Naive thymus-derived CD4-positive, alpha-beta T cell (primary cell): ENCODE measurements at regions not wholly inside any gene's neighbourhood (a gene's known extent, or its start where the extent isn't known, plus 50 kb on each side); places are given as distances from the start of the nearest gene placed in this dataset.

Source experiments
- ATAC-seq: fragments of 150-1000 bp; cut with Tn5 transposase; 2 replicates; pipeline ENCODE4 v1.10.0; 2021; ENCODE audit warnings: mild to moderate bottlenecking, moderate library complexity
- CTCF ChIA-PET: fragments of 350-600 bp; sonication (Branson Sonifier 250); formaldehyde crosslinking; loops from one replicate; lab custom pipeline; 2021; ENCODE audit warnings: antibody characterized with exemption; lab: Charles Lee
- POLR2A ChIA-PET: fragments of 350-600 bp; sonication (Branson Sonifier 250); formaldehyde crosslinking; loops from one replicate; lab custom pipeline; 2021; ENCODE audit warnings: antibody characterized with exemption, inconsistent platforms; lab: Charles Lee
- DNase-seq, 9 donors: peaks; one replicate each; pipeline versions ENCODE4 v3.0.0 to v3.0.0-alpha.2; 2020 to 2022; ENCODE audit warnings: mixed read lengths in 1 of 9
- H3K27ac ChIP-seq: one replicate; pipeline ENCODE4 v1.7.0; 2013; ENCODE audit warnings: mild to moderate bottlenecking, low read depth, low read length, moderate library complexity
- H3K27me3 ChIP-seq, 2 donors: one replicate each; pipeline ENCODE4 v1.7.0; 2013; ENCODE audit warnings: low read length in 2 of 2, mild to moderate bottlenecking in 2 of 2, moderate library complexity in 2 of 2; ENCODE audit not compliant: control insufficient read depth in 2 of 2, insufficient read depth in 2 of 2
- H3K36me3 ChIP-seq, 3 experiments: 1 replicate in 2 of 3; 2 replicates in 1 of 3; pipeline ENCODE4 v1.7.0; 2013; ENCODE audit warnings: low read length in 3 of 3, mild to moderate bottlenecking in 3 of 3, moderate library complexity in 1 of 3; ENCODE audit not compliant: insufficient read depth in 3 of 3, control insufficient read depth in 2 of 3
- H3K4me1 ChIP-seq, 2 donors: one replicate each; pipeline ENCODE4 v1.7.0; 2013; ENCODE audit warnings: low read length in 2 of 2, mild to moderate bottlenecking in 2 of 2, moderate library complexity in 1 of 2; ENCODE audit not compliant: control insufficient read depth in 2 of 2, insufficient read depth in 2 of 2
- H3K4me3 ChIP-seq: 2 replicates; pipeline ENCODE4 v1.7.0; 2013; ENCODE audit warnings: mild to moderate bottlenecking, low read length
- H3K9me3 ChIP-seq, 3 experiments: 1 replicate in 2 of 3; 2 replicates in 1 of 3; pipeline ENCODE4 v1.7.0; 2013; ENCODE audit warnings: low read length in 3 of 3; ENCODE audit not compliant: control insufficient read depth in 2 of 3
- H3K27ac Mint-ChIP-seq, 9 donors: one replicate each; pipeline ENCODE4 v1.8.0; 2020 to 2022; ENCODE audit warnings: mixed read lengths in 9 of 9, mild to moderate bottlenecking in 8 of 9, moderate library complexity in 5 of 9, inconsistent platforms in 2 of 9
- H3K27me3 Mint-ChIP-seq, 5 donors: one replicate each; pipeline ENCODE4 v1.8.0; 2021 to 2022; ENCODE audit warnings: mixed read lengths in 5 of 5, mild to moderate bottlenecking in 1 of 5
- H3K36me3 Mint-ChIP-seq, 5 donors: one replicate each; pipeline ENCODE4 v1.8.0; 2020 to 2022; ENCODE audit warnings: mixed read lengths in 5 of 5, mild to moderate bottlenecking in 3 of 5, inconsistent platforms in 1 of 5
- H3K4me1 Mint-ChIP-seq, 7 donors: one replicate each; pipeline ENCODE4 v1.8.0; 2020 to 2022; ENCODE audit warnings: mixed read lengths in 7 of 7, mild to moderate bottlenecking in 3 of 7, inconsistent platforms in 1 of 7
- H3K4me3 Mint-ChIP-seq, 10 donors: one replicate each; pipeline ENCODE4 v1.8.0; 2020 to 2022; ENCODE audit warnings: mild to moderate bottlenecking in 10 of 10, mixed read lengths in 10 of 10, moderate library complexity in 6 of 10, inconsistent platforms in 2 of 10
- H3K9me3 Mint-ChIP-seq, 11 donors: one replicate each; pipeline ENCODE4 v1.8.0; 2020 to 2022; ENCODE audit warnings: mixed read lengths in 11 of 11, mild to moderate bottlenecking in 4 of 11, inconsistent platforms in 1 of 11, moderate library complexity in 1 of 11
- intact Hi-C, 2 donors: fragments of 100-400 bp; cut with micrococcal nuclease; formaldehyde crosslinking; loops; one replicate each; pipeline ENCODE4 v1.15.1; 2023

DNA sequence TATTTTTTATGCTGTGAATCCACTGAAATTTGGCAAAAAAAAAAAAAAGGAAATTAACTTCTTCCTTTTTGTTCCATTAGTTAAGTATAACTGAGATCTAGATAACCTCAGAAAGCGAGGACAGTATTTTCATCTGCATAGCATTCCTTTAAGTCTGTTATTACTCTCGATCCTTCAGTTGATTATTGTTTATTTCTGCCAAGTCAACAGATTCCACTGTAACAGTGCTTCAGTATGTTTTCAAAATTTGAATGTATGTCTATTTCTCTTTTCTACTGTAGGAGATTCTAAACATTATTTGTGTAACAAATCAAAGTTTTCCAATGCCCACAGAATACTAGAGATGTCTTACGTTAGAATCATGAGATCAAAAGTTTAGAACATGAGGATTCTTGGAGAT is 133.1 kb upstream of the RGPD4 start:
- Histone ChIP-seq H3K4me1 (no peaks in the 10 kb centered on the region), H3K9me3 (no peaks in the 10 kb centered on the region), H3K36me3 (no peaks in the 10 kb centered on the region), H3K27me3 (no peaks in the 10 kb centered on the region), H3K4me3 (no peak overlapping the region), H3K27ac (no peak overlapping the region)
- intact Hi-C loops: no loop called here
- ATAC-seq (no peak), DNase-seq (no peak)
- H3K4me1 Mint-ChIP-seq: peaks cover 0 to 1% (median 0%) of the 10 kb centered on the region in 7 donors
- ChIA-PET CTCF (no interaction called here), POLR2A (no interaction called here)
- H3K4me3 Mint-ChIP-seq: no peak overlapping the region
- peaks cover 0 to 5% (median 0%) of the 10 kb centered on the region in 11 donors for H3K9me3 Mint-ChIP-seq
- no peak overlapping the region for H3K27ac Mint-ChIP-seq
- no peaks in the 10 kb centered on the region for H3K27me3 Mint-ChIP-seq
- H3K36me3 Mint-ChIP-seq: no peaks in the 10 kb centered on the region

GRCh38 chr2:107694667-107695066 is 132.0 kb upstream of the RGPD4 start:
- H3K4me1 Mint-ChIP-seq: peaks cover 0 to 1% (median 0%) of the 10 kb centered on the region in 7 donors

GRCh38 chr2:107697385-107697784 is 129.3 kb upstream of the RGPD4 start:
- peaks cover 0 to 1% (median 0%) of the 10 kb centered on the region in 7 donors for H3K4me1 Mint-ChIP-seq

More at GRCh38 chr2:107694667-107695066, 132.0 kb upstream of the RGPD4 start:
- no peaks in the 10 kb centered on the region for H3K9me3 ChIP-seq
- H3K36me3 Mint-ChIP-seq: no peaks in the 10 kb centered on the region
- H3K36me3 ChIP-seq: no peaks in the 10 kb centered on the region
- H3K4me3 ChIP-seq: no peak overlapping the region
- POLR2A ChIA-PET: no interaction called here
- H3K27me3 Mint-ChIP-seq: peaks cover 0 to 3% (median 0%) of the 10 kb centered on the region in 5 donors
- no peak overlapping the region for H3K4me3 Mint-ChIP-seq
- H3K9me3 Mint-ChIP-seq: peaks cover 0 to 5% (median 0%) of the 10 kb centered on the region in 11 donors
- DNase-seq: no peak
- H3K27me3 ChIP-seq: no peaks in the 10 kb centered on the region
- no peak for ATAC-seq
- H3K27ac Mint-ChIP-seq: no peak overlapping the region
- CTCF ChIA-PET: no interaction called here
- H3K27ac ChIP-seq: no peak overlapping the region
- intact Hi-C loops: no loop called here
- H3K4me1 ChIP-seq: no peaks in the 10 kb centered on the region

DNA sequence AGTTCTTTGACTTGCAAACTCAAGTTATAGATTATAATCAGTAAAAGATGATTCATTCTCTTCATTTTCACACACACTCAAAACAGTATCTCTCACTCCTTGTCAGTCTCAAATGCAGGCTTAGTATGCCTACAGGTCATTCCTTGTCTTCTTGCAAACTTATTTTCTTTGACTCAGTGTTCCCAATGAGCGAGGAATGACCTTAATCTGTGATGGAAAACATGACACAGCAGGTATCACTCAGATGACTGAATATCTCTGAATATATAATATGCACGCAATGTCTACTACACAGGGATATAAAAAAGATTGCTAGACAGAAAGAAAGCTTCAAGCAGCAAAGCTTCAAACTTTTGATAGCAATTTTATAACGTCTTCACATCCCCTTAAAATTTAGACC is 127.8 kb upstream of the RGPD4 start:
- Histone ChIP-seq H3K27me3 (no peaks in the 10 kb centered on the region), H3K4me3 (no peak overlapping the region), H3K9me3 (no peaks in the 10 kb centered on the region), H3K27ac (no peak overlapping the region), H3K36me3 (no peaks in the 10 kb centered on the region), H3K4me1 (no peaks in the 10 kb centered on the region)
- H3K4me1 Mint-ChIP-seq: peaks cover 0 to 1% (median 0%) of the 10 kb centered on the region in 7 donors
- POLR2A ChIA-PET: no interaction called here
- ATAC-seq (no peak), DNase-seq (no peak)
- peaks cover 0 to 5% (median 0%) of the 10 kb centered on the region in 5 donors for H3K27me3 Mint-ChIP-seq
- H3K4me3 Mint-ChIP-seq: no peak overlapping the region
- peaks cover 0 to 5% (median 0%) of the 10 kb centered on the region in 11 donors for H3K9me3 Mint-ChIP-seq
- H3K36me3 Mint-ChIP-seq: no peaks in the 10 kb centered on the region
- no peak overlapping the region for H3K27ac Mint-ChIP-seq
- intact Hi-C loops: no loop called here
- CTCF ChIA-PET: no interaction called here

More at GRCh38 chr2:107697385-107697784, 129.3 kb upstream of the RGPD4 start:
- Mint-ChIP-seq H3K36me3 (no peaks in the 10 kb centered on the region), H3K27ac (no peak overlapping the region), H3K4me3 (no peak overlapping the region), H3K9me3 (peaks cover 0 to 5% (median 0%) of the 10 kb centered on the region in 11 donors), H3K27me3 (peaks cover 0 to 3% (median 0%) of the 10 kb centered on the region in 5 donors)
- Histone ChIP-seq H3K27me3 (no peaks in the 10 kb centered on the region), H3K4me3 (no peak overlapping the region), H3K36me3 (no peaks in the 10 kb centered on the region), H3K4me1 (no peaks in the 10 kb centered on the region), H3K27ac (no peak overlapping the region), H3K9me3 (no peaks in the 10 kb centered on the region)
- DNase-seq (no peak), ATAC-seq (no peak)
- intact Hi-C loops: no loop called here
- POLR2A ChIA-PET: no interaction called here
- CTCF ChIA-PET: no interaction called here

DNA sequence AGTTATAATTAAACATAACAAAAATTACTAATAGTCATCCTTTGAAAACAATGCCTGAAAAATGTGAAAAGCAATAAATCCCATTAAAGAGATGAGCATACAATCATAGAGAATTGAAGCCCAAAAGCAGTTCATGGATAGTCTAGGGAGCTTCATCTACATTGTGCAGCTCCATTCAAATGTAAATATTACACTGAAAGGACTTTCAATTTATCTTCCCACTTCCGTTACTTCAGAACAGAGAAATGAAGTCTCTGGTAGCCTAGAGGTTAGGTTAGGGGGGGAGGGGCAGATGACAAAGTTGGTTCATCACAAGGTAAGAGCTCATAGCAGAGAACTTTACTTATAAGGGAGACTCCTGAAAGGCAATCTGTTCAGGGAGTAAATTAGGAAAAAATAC is 126.6 kb upstream of the RGPD4 start:
- intact Hi-C loops: no loop called here
- Histone ChIP-seq H3K4me3 (no peak overlapping the region), H3K4me1 (no peaks in the 10 kb centered on the region), H3K27ac (no peak overlapping the region), H3K36me3 (no peaks in the 10 kb centered on the region), H3K27me3 (no peaks in the 10 kb centered on the region), H3K9me3 (no peaks in the 10 kb centered on the region)
- POLR2A ChIA-PET: no interaction called here
- Mint-ChIP-seq H3K27me3 (peaks cover 0 to 8% (median 0%) of the 10 kb centered on the region in 5 donors), H3K36me3 (no peaks in the 10 kb centered on the region), H3K4me3 (no peak overlapping the region), H3K9me3 (peaks cover 0 to 5% (median 0%) of the 10 kb centered on the region in 11 donors), H3K4me1 (no peaks in the 10 kb centered on the region), H3K27ac (no peak overlapping the region)
- DNase-seq (no peak), ATAC-seq (no peak)
- CTCF ChIA-PET: no interaction called here

- peaks cover 0 to 6% (median 4%) of the 10 kb centered on the region in 7 donors for H3K4me1 Mint-ChIP-seq
- POLR2A ChIA-PET: no interaction called here
- ATAC-seq: no peak
These were observed 114.8 kb upstream of the RGPD4 start for GRCh38 chr2:107711941-107712340.

GRCh38 chr2:107712857-107713256 is 113.8 kb upstream of the RGPD4 start:
- ATAC-seq (peak; percentile 16), DNase-seq (no peak)
- peaks cover 0 to 6% (median 4%) of the 10 kb centered on the region in 7 donors for H3K4me1 Mint-ChIP-seq
- H3K4me3 ChIP-seq: peak overlapping the region; percentile 25
- H3K27me3 ChIP-seq: no peaks in the 10 kb centered on the region
- H3K4me3 Mint-ChIP-seq: peak overlapping the region in 9 of 10 donors; percentile 11 to 77 (median 66)
- CTCF ChIA-PET: no interaction called here
- H3K9me3 Mint-ChIP-seq: peaks cover 0 to 4% (median 0%) of the 10 kb centered on the region in 11 donors
- H3K27ac Mint-ChIP-seq: peak overlapping the region in 3 of 9 donors; percentile 5 to 55 (median 11)
- POLR2A ChIA-PET: no interaction called here
- H3K36me3 ChIP-seq: no peaks in the 10 kb centered on the region
- no peak overlapping the region for H3K27ac ChIP-seq
- intact Hi-C loops: no loop called here
- no peaks in the 10 kb centered on the region for H3K36me3 Mint-ChIP-seq
- no peaks in the 10 kb centered on the region for H3K4me1 ChIP-seq
- H3K27me3 Mint-ChIP-seq: peaks cover 0 to 3% (median 0%) of the 10 kb centered on the region in 5 donors
- no peaks in the 10 kb centered on the region for H3K9me3 ChIP-seq

More at GRCh38 chr2:107711941-107712340, 114.8 kb upstream of the RGPD4 start:
- intact Hi-C loops: no loop called here
- no peaks in the 10 kb centered on the region for H3K9me3 ChIP-seq
- no peak overlapping the region for H3K4me3 ChIP-seq
- Mint-ChIP-seq H3K27ac (no peak overlapping the region), H3K4me3 (no peak overlapping the region), H3K36me3 (no peaks in the 10 kb centered on the region), H3K9me3 (peaks cover 0 to 5% (median 0%) of the 10 kb centered on the region in 11 donors), H3K27me3 (peaks cover 0 to 3% (median 0%) of the 10 kb centered on the region in 5 donors)
- H3K4me1 ChIP-seq: no peaks in the 10 kb centered on the region
- no peaks in the 10 kb centered on the region for H3K27me3 ChIP-seq
- no peak overlapping the region for H3K27ac ChIP-seq
- no peak for DNase-seq
- no peaks in the 10 kb centered on the region for H3K36me3 ChIP-seq
- CTCF ChIA-PET: no interaction called here
